ENCODE measurements at regions not wholly inside any gene's neighbourhood (a gene's known extent, or its start where the extent isn't known, plus 50 kb on each side); places are given as distances from the start of the nearest gene placed in this dataset.
A peak's percentile ranks its signal among the peaks of the same experiment; 100 is the strongest.

DNA sequence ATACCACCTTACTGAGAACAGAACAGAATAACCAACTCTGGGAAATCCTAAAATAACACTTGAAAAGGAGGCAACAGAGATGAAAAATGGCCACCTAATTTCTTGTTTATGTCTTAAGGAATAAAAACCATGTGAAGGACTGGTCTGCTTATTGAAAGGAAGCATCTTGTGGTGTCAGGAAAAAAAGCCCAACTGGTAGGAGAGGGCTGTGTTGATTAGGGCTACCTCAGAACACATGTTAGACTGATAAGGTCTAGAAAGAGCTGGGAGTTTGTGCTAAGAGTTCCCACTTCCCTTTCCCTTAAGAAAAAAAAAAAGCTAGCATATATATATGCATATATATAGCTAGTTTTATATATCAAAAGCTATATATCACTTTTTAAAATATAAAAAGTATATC is 425.3 kb upstream of the BTBD3 start:
- TF ChIP-seq, protein P1, sequence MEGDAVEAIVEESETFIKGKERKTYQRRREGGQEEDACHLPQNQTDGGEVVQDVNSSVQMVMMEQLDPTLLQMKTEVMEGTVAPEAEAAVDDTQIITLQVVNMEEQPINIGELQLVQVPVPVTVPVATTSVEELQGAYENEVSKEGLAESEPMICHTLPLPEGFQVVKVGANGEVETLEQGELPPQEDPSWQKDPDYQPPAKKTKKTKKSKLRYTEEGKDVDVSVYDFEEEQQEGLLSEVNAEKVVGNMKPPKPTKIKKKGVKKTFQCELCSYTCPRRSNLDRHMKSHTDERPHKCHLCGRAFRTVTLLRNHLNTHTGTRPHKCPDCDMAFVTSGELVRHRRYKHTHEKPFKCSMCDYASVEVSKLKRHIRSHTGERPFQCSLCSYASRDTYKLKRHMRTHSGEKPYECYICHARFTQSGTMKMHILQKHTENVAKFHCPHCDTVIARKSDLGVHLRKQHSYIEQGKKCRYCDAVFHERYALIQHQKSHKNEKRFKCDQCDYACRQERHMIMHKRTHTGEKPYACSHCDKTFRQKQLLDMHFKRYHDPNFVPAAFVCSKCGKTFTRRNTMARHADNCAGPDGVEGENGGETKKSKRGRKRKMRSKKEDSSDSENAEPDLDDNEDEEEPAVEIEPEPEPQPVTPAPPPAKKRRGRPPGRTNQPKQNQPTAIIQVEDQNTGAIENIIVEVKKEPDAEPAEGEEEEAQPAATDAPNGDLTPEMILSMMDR (IDR thresholded peaks at IDR 0.05; ENCODE audit: low read depth, low read length, missing control alignments) = no peak
- in situ Hi-C loops (cut with HindIII; ENCODE audit: low sequenced_read_pairs) = no loop called here
- no peak overlapping the region for H3K4me3 ChIP-seq (ENCODE audit: low read depth, low read length)
- no peak for DNase-seq (ENCODE audit: low read depth)

DNA sequence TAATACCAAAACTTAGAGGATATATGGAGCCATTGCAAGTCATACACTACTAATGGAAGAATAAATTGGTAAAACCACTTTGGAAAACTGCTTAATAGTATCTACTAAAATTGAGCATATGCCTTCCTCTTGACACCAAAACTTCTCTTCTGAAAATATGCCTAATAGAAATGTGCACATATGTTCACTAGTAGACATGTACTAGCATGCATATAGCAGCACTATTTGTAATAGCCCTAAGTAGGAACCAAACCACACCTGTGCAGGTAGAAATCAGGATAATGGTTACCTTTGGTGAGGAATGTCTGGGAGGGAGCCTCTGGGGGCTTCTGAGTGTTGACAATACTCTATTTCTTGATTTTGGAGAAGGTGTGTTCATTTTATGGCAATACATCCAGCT is 424.8 kb upstream of the BTBD3 start:
- no peak for DNase-seq (ENCODE audit: low read depth)
- TF ChIP-seq, protein P1 (IDR thresholded peaks at IDR 0.05; ENCODE audit: low read depth, low read length, missing control alignments) = no peak
- no peak overlapping the region for H3K4me3 ChIP-seq (ENCODE audit: low read depth, low read length)
- in situ Hi-C loops (cut with HindIII; ENCODE audit: low sequenced_read_pairs) = no loop called here

DNA sequence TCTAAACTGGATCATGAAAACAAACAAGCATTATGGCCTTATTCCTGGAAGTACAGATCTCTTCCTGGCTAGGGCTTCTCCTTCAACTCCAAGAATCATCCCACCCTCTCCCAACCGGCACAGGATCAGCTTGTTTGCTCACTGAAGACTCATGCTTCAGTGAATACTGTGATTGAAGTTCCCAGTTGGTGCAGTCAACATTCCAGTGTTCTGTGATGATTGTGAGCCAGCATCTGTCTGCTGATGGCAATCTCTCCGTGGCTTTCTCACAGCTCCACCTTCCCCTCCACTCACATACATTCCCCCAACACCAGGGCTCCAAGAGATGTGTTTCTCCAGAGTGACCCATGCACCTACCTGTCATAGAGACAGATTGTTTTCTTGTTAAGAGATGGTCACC is 421.3 kb upstream of the BTBD3 start:
- TF ChIP-seq, protein P1 (IDR thresholded peaks at IDR 0.05; ENCODE audit: low read depth, low read length, missing control alignments) = no peak
- DNase-seq (ENCODE audit: low read depth) = no peak
- H3K4me3 ChIP-seq (ENCODE audit: low read depth, low read length) = no peak overlapping the region
- in situ Hi-C loops (cut with HindIII; ENCODE audit: low sequenced_read_pairs) = no loop called here

DNA sequence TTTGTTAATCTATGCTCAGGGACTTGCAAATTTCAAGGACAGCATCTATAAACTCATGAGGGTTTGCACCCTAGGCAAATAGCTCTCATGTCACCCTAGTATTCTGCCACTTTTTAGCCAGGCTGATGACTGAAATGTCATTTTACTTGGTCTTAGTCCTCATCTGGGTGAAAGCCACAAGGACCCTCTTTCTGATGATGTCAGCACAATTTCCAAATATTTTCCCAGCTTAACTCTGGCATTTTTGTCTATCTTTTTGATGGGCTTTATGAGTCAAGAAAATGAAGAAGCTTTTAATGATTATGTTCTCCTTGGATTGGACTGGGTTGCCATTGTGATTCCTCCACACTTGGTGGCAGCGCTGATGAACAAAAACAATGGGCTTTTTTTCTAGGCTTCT is 420.1 kb upstream of the BTBD3 start:
- H3K4me3 ChIP-seq (ENCODE audit: low read depth, low read length) = no peak overlapping the region
- TF ChIP-seq, protein P1 (IDR thresholded peaks at IDR 0.05; ENCODE audit: low read depth, low read length, missing control alignments) = no peak
- DNase-seq (ENCODE audit: low read depth) = no peak
- in situ Hi-C loops (cut with HindIII; ENCODE audit: low sequenced_read_pairs) = no loop called here

DNA sequence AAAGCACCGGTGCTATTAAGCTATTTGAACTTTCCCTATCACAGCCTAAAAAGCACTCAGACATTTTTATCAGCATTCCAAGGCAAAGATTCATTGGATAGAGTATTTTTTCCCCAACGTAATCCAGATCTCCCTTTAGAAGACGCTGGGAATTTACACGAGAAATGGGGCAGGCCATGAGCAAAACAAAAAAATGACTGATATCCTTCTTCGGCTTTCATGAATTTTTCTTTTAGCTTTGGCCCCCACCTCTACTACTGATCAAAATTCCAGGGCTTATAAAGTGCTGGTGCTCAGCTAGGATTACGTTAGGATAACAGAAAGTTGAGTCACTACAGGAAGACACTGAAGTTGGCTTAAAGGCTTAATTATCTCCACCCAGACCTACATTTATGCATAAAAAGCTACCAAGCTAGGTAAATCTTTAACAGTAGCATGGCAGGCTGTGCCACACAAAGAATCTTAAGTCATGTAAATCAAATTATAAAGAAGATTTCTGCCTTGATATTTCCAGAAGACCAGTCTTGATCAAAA is 418.5 kb upstream of the BTBD3 start:
- no peak overlapping the region for H3K4me3 ChIP-seq (ENCODE audit: low read depth, low read length)
- no peak for DNase-seq (ENCODE audit: low read depth)
- in situ Hi-C loops (cut with HindIII; ENCODE audit: low sequenced_read_pairs) = no loop called here
- TF ChIP-seq, protein P1 (IDR thresholded peaks at IDR 0.05; ENCODE audit: low read depth, low read length, missing control alignments) = no peak

DNA sequence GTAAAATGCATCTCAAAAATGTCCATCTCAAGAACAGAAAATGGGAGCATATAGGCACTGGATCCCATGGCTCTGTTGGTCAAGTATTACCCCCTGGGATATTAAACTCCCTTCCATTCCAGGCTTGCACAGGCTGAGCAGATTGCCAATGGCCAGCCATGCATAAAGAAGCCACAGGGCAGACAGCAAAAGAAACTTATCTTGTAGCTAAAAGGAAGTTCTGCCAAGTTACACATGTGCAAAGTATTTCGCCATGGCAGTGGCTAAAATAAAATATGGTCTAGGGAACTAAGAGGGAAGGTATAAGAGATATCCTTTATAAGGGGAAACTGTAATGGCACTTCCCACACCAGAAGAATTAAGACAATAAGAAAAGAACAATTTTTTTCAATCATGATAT is 415.6 kb upstream of the BTBD3 start:
- H3K4me3 ChIP-seq (ENCODE audit: low read depth, low read length) = no peak overlapping the region
- DNase-seq (ENCODE audit: low read depth) = peak; percentile 34
- in situ Hi-C loops (cut with HindIII; ENCODE audit: low sequenced_read_pairs) = no loop called here
- TF ChIP-seq, protein P1 (IDR thresholded peaks at IDR 0.05; ENCODE audit: low read depth, low read length, missing control alignments) = no peak

DNA sequence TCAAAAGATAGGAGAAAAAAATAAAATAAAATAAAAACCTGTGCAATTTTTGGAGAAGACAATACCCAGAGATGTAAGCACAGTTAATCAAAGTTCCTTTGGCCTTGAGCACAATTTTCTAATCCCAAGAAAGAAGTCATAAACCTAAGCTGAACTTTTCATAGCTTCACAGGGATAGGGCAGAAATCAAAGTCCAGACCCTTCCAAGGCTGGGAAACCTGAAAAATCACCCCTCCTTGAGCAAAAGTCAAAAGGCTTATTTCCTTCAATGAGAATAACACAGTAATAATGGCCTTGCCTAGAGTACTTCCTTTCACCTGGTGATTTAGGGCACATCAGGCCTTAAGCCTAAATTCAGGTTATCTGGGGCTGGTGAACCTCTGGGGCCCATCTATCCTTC is 415.0 kb upstream of the BTBD3 start:
- H3K4me3 ChIP-seq (ENCODE audit: low read depth, low read length) = no peak overlapping the region
- DNase-seq (ENCODE audit: low read depth) = no peak
- in situ Hi-C loops (cut with HindIII; ENCODE audit: low sequenced_read_pairs) = no loop called here
- TF ChIP-seq, protein P1 (IDR thresholded peaks at IDR 0.05; ENCODE audit: low read depth, low read length, missing control alignments) = no peak

Measured in astrocyte of the cerebellum (primary cell).